Thyroid gland (tissue), 4 donors: ENCODE measurements at regions not wholly inside any gene's neighbourhood (a gene's known extent, or its start where the extent isn't known, plus 50 kb on each side); places are given as distances from the start of the nearest gene placed in this dataset.

Source experiments
- POLR2A ChIP-seq, 2 donors: fragments of 450-650 bp; IDR thresholded peaks; one replicate each; pipeline ENCODE4 v1.6.1; 2017; ENCODE audit warnings: antibody characterized with exemption in 2 of 2, mild to moderate bottlenecking in 2 of 2, moderate library complexity in 1 of 2
- TF ChIP-seq, protein P1 (sequence below), 6 experiments: fragments of 200-600 bp in 3 of 6; fragments of 450-650 bp in 3 of 6; sonication (generic) in 3 of 6; IDR thresholded peaks; one replicate each; pipeline ENCODE4 v1.5.1; 2016 to 2019; ENCODE audit warnings: antibody characterized with exemption in 6 of 6, mild to moderate bottlenecking in 2 of 6, inconsistent platforms in 1 of 6, moderate library complexity in 1 of 6

DNA sequence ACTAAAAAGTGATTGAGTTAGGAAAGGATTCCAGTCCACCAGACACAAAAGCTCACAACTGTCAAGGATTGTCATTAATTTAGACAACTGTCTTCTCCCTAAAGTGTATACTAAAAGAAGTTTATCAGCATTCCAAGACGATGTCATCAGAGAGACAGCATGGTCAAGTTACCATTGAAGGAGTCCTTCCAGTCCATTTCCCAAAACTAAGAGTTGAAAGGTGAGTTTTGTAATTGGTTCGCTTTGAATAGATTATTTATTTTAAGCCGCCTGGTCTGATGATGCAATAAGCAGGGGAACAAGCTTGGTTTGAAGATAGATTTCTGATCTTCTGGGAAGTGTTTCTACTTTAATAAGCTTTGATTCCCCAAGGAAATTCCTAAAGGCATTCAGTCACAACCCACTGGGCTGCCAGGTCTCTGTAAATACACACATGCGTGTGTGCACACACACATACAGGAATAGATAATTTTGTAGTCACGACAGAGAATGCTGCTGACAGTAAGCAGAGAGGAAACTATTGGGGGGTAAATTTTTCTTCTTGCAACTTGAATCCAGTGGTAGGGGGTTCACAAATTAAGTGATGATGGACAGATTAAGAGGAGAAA lies 234.8 kb downstream of the PIK3R1 start:
- TF ChIP-seq, protein P1, sequence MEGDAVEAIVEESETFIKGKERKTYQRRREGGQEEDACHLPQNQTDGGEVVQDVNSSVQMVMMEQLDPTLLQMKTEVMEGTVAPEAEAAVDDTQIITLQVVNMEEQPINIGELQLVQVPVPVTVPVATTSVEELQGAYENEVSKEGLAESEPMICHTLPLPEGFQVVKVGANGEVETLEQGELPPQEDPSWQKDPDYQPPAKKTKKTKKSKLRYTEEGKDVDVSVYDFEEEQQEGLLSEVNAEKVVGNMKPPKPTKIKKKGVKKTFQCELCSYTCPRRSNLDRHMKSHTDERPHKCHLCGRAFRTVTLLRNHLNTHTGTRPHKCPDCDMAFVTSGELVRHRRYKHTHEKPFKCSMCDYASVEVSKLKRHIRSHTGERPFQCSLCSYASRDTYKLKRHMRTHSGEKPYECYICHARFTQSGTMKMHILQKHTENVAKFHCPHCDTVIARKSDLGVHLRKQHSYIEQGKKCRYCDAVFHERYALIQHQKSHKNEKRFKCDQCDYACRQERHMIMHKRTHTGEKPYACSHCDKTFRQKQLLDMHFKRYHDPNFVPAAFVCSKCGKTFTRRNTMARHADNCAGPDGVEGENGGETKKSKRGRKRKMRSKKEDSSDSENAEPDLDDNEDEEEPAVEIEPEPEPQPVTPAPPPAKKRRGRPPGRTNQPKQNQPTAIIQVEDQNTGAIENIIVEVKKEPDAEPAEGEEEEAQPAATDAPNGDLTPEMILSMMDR (IDR thresholded peaks at IDR 0.05): no peak
- TF ChIP-seq POLR2A (IDR thresholded peaks at IDR 0.05): no peak
